Kidney (tissue), 13 donors: ENCODE measurements at regions not wholly inside any gene's neighbourhood (a gene's known extent, or its start where the extent isn't known, plus 50 kb on each side); places are given as distances from the start of the nearest gene placed in this dataset.

Experiments
- DNase-seq, 5 donors: peaks; one replicate each; pipeline ENCODE4 v3.0.0-alpha.2; 2013 to 2020
- FAIRE-seq: peaks from 2 replicates; lab custom pipeline; 2012; peaks lifted over from hg19 to GRCh38; lab: Jason Lieb, UNC
- H3K27ac ChIP-seq, 2 donors: one replicate each; pipeline ENCODE4 v1.7.0; 2013; ENCODE audit warnings: low read depth in 2 of 2, low read length in 2 of 2, inconsistent platforms in 1 of 2
- H3K27me3 ChIP-seq: one replicate; pipeline ENCODE4 v1.7.1; 2013; ENCODE audit warnings: low read length, inconsistent platforms; ENCODE audit not compliant: control insufficient read depth, insufficient read depth
- H3K36me3 ChIP-seq, 3 donors: one replicate each; pipeline versions ENCODE4 v1.7.0 to v1.7.1; 2013; ENCODE audit warnings: low read length in 3 of 3, control low read depth in 1 of 3, inconsistent platforms in 1 of 3; ENCODE audit not compliant: insufficient read depth in 3 of 3, control insufficient read depth in 2 of 3
- H3K4me1 ChIP-seq, 3 donors: one replicate each; pipeline versions ENCODE4 v1.7.0 to v1.7.1; 2013; ENCODE audit warnings: low read length in 3 of 3, inconsistent platforms in 1 of 3, low read depth in 1 of 3; ENCODE audit not compliant: control insufficient read depth in 2 of 3, insufficient read depth in 2 of 3
- H3K4me3 ChIP-seq, 3 donors: one replicate each; pipeline versions ENCODE4 v1.7.0 to v1.8.1; 2013; ENCODE audit warnings: low read length in 3 of 3, control low read depth in 1 of 3, inconsistent platforms in 1 of 3
- H3K9ac ChIP-seq, 3 donors: one replicate each; pipeline versions ENCODE4 v1.7.0 to v1.7.1; 2013; ENCODE audit warnings: low read length in 3 of 3, control low read depth in 1 of 3, inconsistent platforms in 1 of 3
- H3K9me3 ChIP-seq, 3 donors: one replicate each; pipeline versions ENCODE4 v1.7.0 to v1.7.1; 2013; ENCODE audit warnings: low read length in 3 of 3, control low read depth in 1 of 3, inconsistent platforms in 1 of 3; ENCODE audit not compliant: control insufficient read depth in 2 of 3, insufficient read depth in 1 of 3
- intact Hi-C: fragments of 100-400 bp; cut with DNase I; formaldehyde crosslinking; loops from one replicate; pipeline ENCODE4 v1.11.1; 2022
- TF ChIP-seq, protein P1 (sequence below): IDR thresholded peaks from 3 replicates; pipeline ENCODE4 v1.5.1; 2012; ENCODE audit warnings: mild to moderate bottlenecking, moderate library complexity, borderline replicate concordance; ENCODE audit not compliant: insufficient read depth; ENCODE audit errors: extremely low read depth
- donor health status: control.
- donor health status: control.
- donor health status: control.
- donor health status: control.
- donor health status: control.
- donor health status: DM: yes; HTN: yes; CAD: no.
- donor health status: Normal renal cell carcinoma (clear cell type).

DNA sequence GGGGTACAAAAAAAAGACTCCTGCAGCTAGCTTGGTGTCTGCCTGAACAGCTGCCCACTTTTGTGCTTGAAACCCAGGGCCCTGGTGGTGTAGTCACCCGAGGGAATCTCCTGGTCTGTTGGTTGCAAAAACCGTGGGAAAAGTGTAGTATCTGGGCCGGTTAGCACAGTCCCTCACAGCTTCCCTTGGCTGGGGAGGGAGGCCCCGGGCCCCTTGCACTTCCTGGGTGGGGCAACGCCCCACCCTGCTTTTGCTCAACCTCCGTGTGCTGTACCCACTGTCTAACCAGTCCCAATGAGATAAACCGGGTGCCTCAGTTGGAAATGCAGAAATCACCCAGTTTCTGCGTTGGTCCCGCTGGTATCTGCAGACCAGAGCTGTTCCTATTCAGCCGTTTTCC lies 211.7 kb upstream of the ZPLD1 start:
- H3K4me1 ChIP-seq, result no peaks in the 10 kb centered on the region
- H3K4me3 ChIP-seq, result no peak overlapping the region
- intact Hi-C loops, result loop anchor here (5.0 kb wide), 1 partner anchor 406 kb away; no protein-coding TSS in a partner anchor
- no peaks in the 10 kb centered on the region for H3K9me3 ChIP-seq
- DNase-seq (no peak), FAIRE-seq (no peak)
- TF ChIP-seq, protein P1, sequence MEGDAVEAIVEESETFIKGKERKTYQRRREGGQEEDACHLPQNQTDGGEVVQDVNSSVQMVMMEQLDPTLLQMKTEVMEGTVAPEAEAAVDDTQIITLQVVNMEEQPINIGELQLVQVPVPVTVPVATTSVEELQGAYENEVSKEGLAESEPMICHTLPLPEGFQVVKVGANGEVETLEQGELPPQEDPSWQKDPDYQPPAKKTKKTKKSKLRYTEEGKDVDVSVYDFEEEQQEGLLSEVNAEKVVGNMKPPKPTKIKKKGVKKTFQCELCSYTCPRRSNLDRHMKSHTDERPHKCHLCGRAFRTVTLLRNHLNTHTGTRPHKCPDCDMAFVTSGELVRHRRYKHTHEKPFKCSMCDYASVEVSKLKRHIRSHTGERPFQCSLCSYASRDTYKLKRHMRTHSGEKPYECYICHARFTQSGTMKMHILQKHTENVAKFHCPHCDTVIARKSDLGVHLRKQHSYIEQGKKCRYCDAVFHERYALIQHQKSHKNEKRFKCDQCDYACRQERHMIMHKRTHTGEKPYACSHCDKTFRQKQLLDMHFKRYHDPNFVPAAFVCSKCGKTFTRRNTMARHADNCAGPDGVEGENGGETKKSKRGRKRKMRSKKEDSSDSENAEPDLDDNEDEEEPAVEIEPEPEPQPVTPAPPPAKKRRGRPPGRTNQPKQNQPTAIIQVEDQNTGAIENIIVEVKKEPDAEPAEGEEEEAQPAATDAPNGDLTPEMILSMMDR, result no peak
- H3K27ac ChIP-seq, result no peak overlapping the region
- H3K36me3 ChIP-seq, result no peaks in the 10 kb centered on the region
- H3K9ac ChIP-seq, result no peak overlapping the region
- H3K27me3 ChIP-seq, result no peaks in the 10 kb centered on the region

DNA sequence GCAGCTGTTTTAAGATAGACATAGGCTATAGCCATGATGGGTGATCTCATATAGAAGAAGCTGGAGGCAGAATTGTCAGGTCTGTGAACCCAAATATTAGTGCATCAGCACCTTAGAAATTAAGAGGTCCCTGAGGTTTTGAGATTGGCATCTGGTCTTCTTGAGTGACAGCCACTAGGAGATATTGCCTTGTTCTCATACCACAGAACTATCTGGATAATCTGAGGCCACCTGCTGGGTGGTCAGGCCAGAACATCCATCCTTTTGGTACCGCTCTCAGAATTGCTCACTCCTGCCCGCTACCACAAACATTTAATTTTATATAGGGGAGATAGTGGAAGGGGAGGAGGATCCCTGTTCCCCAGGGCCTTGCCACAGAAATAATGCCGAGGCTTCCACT lies 210.6 kb upstream of the ZPLD1 start:
- FAIRE-seq (no peak), DNase-seq (no peak)
- no peaks in the 10 kb centered on the region for H3K36me3 ChIP-seq
- H3K27me3 ChIP-seq, result no peaks in the 10 kb centered on the region
- intact Hi-C loops, result loop anchor here (5.0 kb wide), 1 partner anchor 407 kb away; no protein-coding TSS in a partner anchor
- H3K9ac ChIP-seq, result no peak overlapping the region
- no peaks in the 10 kb centered on the region for H3K9me3 ChIP-seq
- H3K4me3 ChIP-seq, result no peak overlapping the region
- TF ChIP-seq, protein P1, result peak; percentile 35
- H3K27ac ChIP-seq, result no peak overlapping the region
- peaks cover 0 to 1% (median 0%) of the 10 kb centered on the region in 3 donors for H3K4me1 ChIP-seq

DNA sequence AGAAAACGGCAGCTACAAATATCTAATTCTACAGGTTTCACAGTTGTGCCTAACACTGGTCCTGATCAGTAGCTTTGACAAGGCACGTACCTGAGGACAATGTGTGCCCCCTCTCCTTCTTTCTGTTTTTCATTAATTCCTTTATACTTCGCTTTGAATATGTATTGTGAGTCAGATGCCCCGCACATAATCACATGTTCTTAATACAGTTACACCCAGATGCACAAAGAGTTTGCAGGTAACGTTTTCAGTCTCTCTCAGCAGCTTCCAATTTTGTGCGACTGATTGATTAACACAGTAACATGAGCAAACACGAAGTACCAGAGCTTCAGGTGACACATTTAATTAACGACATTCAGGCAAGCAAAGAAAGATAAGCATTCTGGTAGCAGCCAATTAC lies 209.8 kb upstream of the ZPLD1 start:
- H3K4me1 ChIP-seq, result peaks cover 0 to 2% (median 0%) of the 10 kb centered on the region in 3 donors
- FAIRE-seq, result no peak
- H3K4me3 ChIP-seq, result no peak overlapping the region
- TF ChIP-seq, protein P1, result no peak
- no peaks in the 10 kb centered on the region for H3K27me3 ChIP-seq
- H3K9ac ChIP-seq, result no peak overlapping the region
- no peaks in the 10 kb centered on the region for H3K9me3 ChIP-seq
- intact Hi-C loops, result no loop called here
- no peaks in the 10 kb centered on the region for H3K36me3 ChIP-seq
- DNase-seq, result no peak
- no peak overlapping the region for H3K27ac ChIP-seq
